Liver (tissue), 8 donors: ENCODE measurements at regions not wholly inside any gene's neighbourhood (a gene's known extent, or its start where the extent isn't known, plus 50 kb on each side); places are given as distances from the start of the nearest gene placed in this dataset.

Experiments
- DNase-seq: peaks from one replicate; pipeline ENCODE4 v3.0.0-alpha.2; 2017; ENCODE audit warnings: low spot score
- H3K27ac ChIP-seq, 2 donors: one replicate each; pipeline ENCODE4 v1.7.0; 2013; ENCODE audit warnings: inconsistent platforms in 2 of 2, low read length in 2 of 2, control low read depth in 1 of 2, low read depth in 1 of 2, mild to moderate bottlenecking in 1 of 2
- H3K27me3 ChIP-seq, 4 donors: one replicate each; pipeline versions ENCODE4 v1.6.1 to v1.7.0; 2013; ENCODE audit warnings: low read length in 3 of 4, inconsistent platforms in 1 of 4, mild to moderate bottlenecking in 1 of 4, moderate library complexity in 1 of 4; ENCODE audit not compliant: control insufficient read depth in 4 of 4, insufficient read depth in 4 of 4
- H3K36me3 ChIP-seq, 4 donors: one replicate each; pipeline versions ENCODE4 v1.6.1 to v1.7.0; 2013; ENCODE audit warnings: low read length in 3 of 4, mild to moderate bottlenecking in 3 of 4, low read depth in 1 of 4, moderate library complexity in 1 of 4; ENCODE audit not compliant: control insufficient read depth in 4 of 4, insufficient read depth in 3 of 4
- H3K4me1 ChIP-seq, 4 donors: one replicate each; pipeline versions ENCODE4 v1.6.1 to v1.7.0; 2013; ENCODE audit warnings: low read length in 3 of 4, mild to moderate bottlenecking in 3 of 4, moderate library complexity in 1 of 4; ENCODE audit not compliant: control insufficient read depth in 4 of 4, insufficient read depth in 4 of 4
- H3K4me3 ChIP-seq, 3 donors: one replicate each; pipeline versions ENCODE4 v1.6.1 to v1.7.0; 2013; ENCODE audit warnings: low read length in 3 of 3, control low read depth in 1 of 3, low read depth in 1 of 3, mild to moderate bottlenecking in 1 of 3
- H3K9ac ChIP-seq, 2 donors: one replicate each; pipeline ENCODE4 v1.7.0; 2013; ENCODE audit warnings: low read length in 2 of 2, mild to moderate bottlenecking in 2 of 2, moderate library complexity in 2 of 2, control low read depth in 1 of 2, low read depth in 1 of 2
- H3K9me3 ChIP-seq, 4 donors: one replicate each; pipeline versions ENCODE4 v1.6.1 to v1.7.0; 2013; ENCODE audit warnings: low read length in 3 of 4; ENCODE audit not compliant: control insufficient read depth in 4 of 4
- EGR1 ChIP-seq, 2 donors: IDR thresholded peaks; 2 replicates each; pipeline ENCODE4 v1.6.1; 2016 to 2018; ENCODE audit warnings: antibody characterized with exemption in 2 of 2, low read depth in 2 of 2
- FOXA1 ChIP-seq: IDR thresholded peaks from 2 replicates; pipeline ENCODE4 v1.6.1; 2016; ENCODE audit warnings: antibody characterized with exemption
- FOXA2 ChIP-seq: IDR thresholded peaks from 2 replicates; pipeline ENCODE4 v1.6.1; 2016; ENCODE audit warnings: antibody characterized with exemption
- GABPA ChIP-seq, 2 donors: IDR thresholded peaks in 1 of 2; conservative IDR thresholded peaks in 1 of 2; 2 replicates each; pipeline ENCODE4 v1.6.1; 2016; ENCODE audit warnings: antibody characterized with exemption in 2 of 2, mild to moderate bottlenecking in 1 of 2, moderate library complexity in 1 of 2
- HNF4A ChIP-seq, 2 donors: conservative IDR thresholded peaks; 2 replicates each; pipeline ENCODE4 v1.6.1; 2016; ENCODE audit warnings: antibody characterized with exemption in 2 of 2, mild to moderate bottlenecking in 2 of 2
- HNF4G ChIP-seq: IDR thresholded peaks from 2 replicates; pipeline ENCODE4 v1.6.1; 2016; ENCODE audit warnings: antibody characterized with exemption
- JUND ChIP-seq, 2 donors: IDR thresholded peaks; 2 replicates each; pipeline ENCODE4 v1.6.1; 2016; ENCODE audit warnings: antibody characterized with exemption in 2 of 2
- MAX ChIP-seq: IDR thresholded peaks from 2 replicates; pipeline ENCODE4 v1.6.1; 2016; ENCODE audit warnings: antibody characterized with exemption
- NR2F2 ChIP-seq: IDR thresholded peaks from 2 replicates; pipeline ENCODE4 v1.6.1; 2016; ENCODE audit warnings: antibody characterized with exemption
- RAD21 ChIP-seq, 2 donors: IDR thresholded peaks; 2 replicates each; pipeline ENCODE4 v1.6.1; 2016; ENCODE audit warnings: antibody characterized with exemption in 2 of 2, mild to moderate bottlenecking in 2 of 2
- REST ChIP-seq: IDR thresholded peaks from 2 replicates; pipeline ENCODE4 v1.6.1; 2016; ENCODE audit warnings: antibody characterized with exemption, mild to moderate bottlenecking
- TAF1 ChIP-seq: conservative IDR thresholded peaks from 2 replicates; pipeline ENCODE4 v1.6.1; 2016; ENCODE audit warnings: antibody characterized with exemption, mild to moderate bottlenecking
- YY1 ChIP-seq: IDR thresholded peaks from 2 replicates; pipeline ENCODE4 v1.6.1; 2016; ENCODE audit warnings: antibody characterized with exemption, mild to moderate bottlenecking
- ZBTB33 ChIP-seq: IDR thresholded peaks from 2 replicates; pipeline ENCODE4 v1.6.1; 2016; ENCODE audit warnings: antibody characterized with exemption
- whole genome bisulfite sequencing: extraction: QIAGEN DNeasy Blood & Tissue Kit; methylation state at CpG from one replicate; pipeline ENCODE4 v1.1.7; 2013; 5-methylcytosine and 5-hydroxymethylcytosine counted together
- TF ChIP-seq, protein P1 (sequence below): IDR thresholded peaks from 2 replicates; pipeline ENCODE4 v1.6.1; 2016; ENCODE audit warnings: antibody characterized with exemption
- TF ChIP-seq, protein P2 (sequence below): fragments of 150-350 bp; IDR thresholded peaks from 2 replicates; pipeline ENCODE4 v1.5.1; 2017; ENCODE audit warnings: improper control_type of control experiment, low read depth, low read length; ENCODE audit not compliant: missing input control
- donor health status: healthy.
- donor health status: healthy.
- donor health status: healthy.
- donor health status: healthy.
- donor health status: healthy.

- H3K27ac ChIP-seq, result no peak overlapping the region
- no peak for TF ChIP-seq FOXA2
- no peak for TF ChIP-seq FOXA1
- TF ChIP-seq EGR1 (IDR thresholded peaks at IDR 0.05; ENCODE audit: low read depth in 2 of 2), result no peak
- TF ChIP-seq MAX, result no peak
- no peak for TF ChIP-seq ZBTB33
- no peak for TF ChIP-seq YY1
- TF ChIP-seq NR2F2, result no peak
- TF ChIP-seq GABPA (IDR thresholded peaks at IDR 0.05 in 1 of 2, conservative IDR thresholded peaks at IDR 0.05 in 1 of 2), result no peak
- H3K9ac ChIP-seq, result no peak overlapping the region
- 39% methylated on average over 3 of the region's 3 CpGs for WGBS
- no peaks in the 10 kb centered on the region for H3K27me3 ChIP-seq
- no peaks in the 10 kb centered on the region for H3K4me1 ChIP-seq
- H3K4me3 ChIP-seq, result no peak overlapping the region
- H3K36me3 ChIP-seq, result no peaks in the 10 kb centered on the region
- no peaks in the 10 kb centered on the region for H3K9me3 ChIP-seq
- DNase-seq, result no peak
Measured at GRCh38 chr4:27775156-27775555, 914.5 kb downstream of the STIM2 start.

GRCh38 chr4:27779827-27780226 lies 919.2 kb downstream of the STIM2 start:
- Histone ChIP-seq H3K36me3 (no peaks in the 10 kb centered on the region), H3K27me3 (no peaks in the 10 kb centered on the region), H3K27ac (no peak overlapping the region), H3K9me3 (no peaks in the 10 kb centered on the region), H3K9ac (no peak overlapping the region), H3K4me1 (no peaks in the 10 kb centered on the region), H3K4me3 (no peak overlapping the region)
- WGBS, result 82% methylated on average over 1 of the region's 1 CpG
- TF ChIP-seq JUND (IDR thresholded peaks at IDR 0.05) (no peak), YY1 (no peak), REST (no peak), HNF4A (conservative IDR thresholded peaks at IDR 0.05) (no peak), ZBTB33 (no peak), MAX (no peak), FOXA1 (no peak), TAF1 (no peak), RAD21 (IDR thresholded peaks at IDR 0.05) (no peak), HNF4G (no peak), NR2F2 (no peak), FOXA2 (no peak)
- TF ChIP-seq, protein P1, sequence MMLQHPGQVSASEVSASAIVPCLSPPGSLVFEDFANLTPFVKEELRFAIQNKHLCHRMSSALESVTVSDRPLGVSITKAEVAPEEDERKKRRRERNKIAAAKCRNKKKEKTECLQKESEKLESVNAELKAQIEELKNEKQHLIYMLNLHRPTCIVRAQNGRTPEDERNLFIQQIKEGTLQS, result no peak
- TF ChIP-seq, protein P2, sequence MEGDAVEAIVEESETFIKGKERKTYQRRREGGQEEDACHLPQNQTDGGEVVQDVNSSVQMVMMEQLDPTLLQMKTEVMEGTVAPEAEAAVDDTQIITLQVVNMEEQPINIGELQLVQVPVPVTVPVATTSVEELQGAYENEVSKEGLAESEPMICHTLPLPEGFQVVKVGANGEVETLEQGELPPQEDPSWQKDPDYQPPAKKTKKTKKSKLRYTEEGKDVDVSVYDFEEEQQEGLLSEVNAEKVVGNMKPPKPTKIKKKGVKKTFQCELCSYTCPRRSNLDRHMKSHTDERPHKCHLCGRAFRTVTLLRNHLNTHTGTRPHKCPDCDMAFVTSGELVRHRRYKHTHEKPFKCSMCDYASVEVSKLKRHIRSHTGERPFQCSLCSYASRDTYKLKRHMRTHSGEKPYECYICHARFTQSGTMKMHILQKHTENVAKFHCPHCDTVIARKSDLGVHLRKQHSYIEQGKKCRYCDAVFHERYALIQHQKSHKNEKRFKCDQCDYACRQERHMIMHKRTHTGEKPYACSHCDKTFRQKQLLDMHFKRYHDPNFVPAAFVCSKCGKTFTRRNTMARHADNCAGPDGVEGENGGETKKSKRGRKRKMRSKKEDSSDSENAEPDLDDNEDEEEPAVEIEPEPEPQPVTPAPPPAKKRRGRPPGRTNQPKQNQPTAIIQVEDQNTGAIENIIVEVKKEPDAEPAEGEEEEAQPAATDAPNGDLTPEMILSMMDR, result no peak
- DNase-seq, result no peak
